WTC11 (cell line): ENCODE measurements at regions not wholly inside any gene's neighbourhood (a gene's known extent, or its start where the extent isn't known, plus 50 kb on each side); places are given as distances from the start of the nearest gene placed in this dataset.

Experiments used
- ATAC-seq: fragments of 200-7000 bp; cut with Tn5 transposase; 2 replicates; pipeline ENCODE4 v1.10.0; 2021; ENCODE audit warnings: mild to moderate bottlenecking, moderate library complexity
- CTCF ChIA-PET: fragments of 300-600 bp; sonication (Branson Sonifier 250); formaldehyde crosslinking; loops from one replicate; lab custom pipeline; 2021; ENCODE audit warnings: antibody characterized with exemption; lab: Charles Lee
- POLR2A ChIA-PET: fragments of 350-600 bp; sonication (Branson Sonifier 250); formaldehyde crosslinking; loops from one replicate; lab custom pipeline; 2021; ENCODE audit warnings: antibody characterized with exemption; lab: Charles Lee
- DNase-seq: peaks from one replicate; pipeline ENCODE4 v3.0.0; 2021; ENCODE audit warnings: low spot score
- H3K27ac Mint-ChIP-seq: 2 replicates; pipeline ENCODE4 v1.8.0; 2021; ENCODE audit warnings: mixed read lengths
- H3K27me3 Mint-ChIP-seq: 2 replicates; pipeline ENCODE4 v1.8.0; 2021; ENCODE audit warnings: low read depth, mild to moderate bottlenecking, moderate library complexity, mixed read lengths
- H3K36me3 Mint-ChIP-seq: 2 replicates; pipeline ENCODE4 v1.8.0; 2021; ENCODE audit warnings: mixed read lengths
- H3K4me1 Mint-ChIP-seq: 2 replicates; pipeline ENCODE4 v1.8.0; 2022; ENCODE audit warnings: mixed read lengths
- H3K4me3 Mint-ChIP-seq: 2 replicates; pipeline ENCODE4 v1.8.0; 2021; ENCODE audit warnings: mild to moderate bottlenecking, moderate library complexity, mixed read lengths
- H3K9me3 Mint-ChIP-seq: 2 replicates; pipeline ENCODE4 v1.8.0; 2021; ENCODE audit warnings: mixed read lengths
- AFF4 ChIP-seq: sonication (generic); formaldehyde crosslinking; IDR thresholded peaks from 2 replicates; pipeline ENCODE4 v1.8.1; 2023; ENCODE audit warnings: mild to moderate bottlenecking, missing genetic modification reagents, borderline replicate concordance
- ATF3 ChIP-seq: sonication (generic); formaldehyde crosslinking; conservative IDR thresholded peaks from 2 replicates; pipeline ENCODE4 v1.8.1; 2022; ENCODE audit warnings: mild to moderate bottlenecking, missing genetic modification reagents
- CBFB ChIP-seq: sonication (generic); formaldehyde crosslinking; IDR thresholded peaks from 2 replicates; pipeline ENCODE4 v1.8.1; 2022; ENCODE audit warnings: mild to moderate bottlenecking, low read depth, missing genetic modification reagents
- ELF4 ChIP-seq: sonication (generic); formaldehyde crosslinking; IDR thresholded peaks from 2 replicates; pipeline ENCODE4 v1.8.1; 2022; ENCODE audit warnings: low read depth, mild to moderate bottlenecking, moderate library complexity, missing genetic modification reagents
- FOXP1 ChIP-seq: sonication (generic); formaldehyde crosslinking; IDR thresholded peaks from 2 replicates; pipeline ENCODE4 v1.8.0; 2022; ENCODE audit warnings: missing genetic modification reagents, mild to moderate bottlenecking, moderate library complexity, borderline replicate concordance
- FOXP4 ChIP-seq: sonication (generic); formaldehyde crosslinking; IDR thresholded peaks from 2 replicates; pipeline ENCODE4 v1.8.0; 2022; ENCODE audit warnings: mild to moderate bottlenecking, missing genetic modification reagents
- GTF2I ChIP-seq: fragments of 250-450 bp; sonication (Bioruptor Pico); conservative IDR thresholded peaks from 2 replicates; pipeline ENCODE4 v1.4.0; 2021; ENCODE audit warnings: mild to moderate bottlenecking
- IRF2 ChIP-seq: sonication (generic); formaldehyde crosslinking; IDR thresholded peaks from 2 replicates; pipeline ENCODE4 v1.8.0; 2022; ENCODE audit warnings: low read depth, missing genetic modification reagents, borderline replicate concordance
- MAX ChIP-seq: sonication (generic); formaldehyde crosslinking; IDR thresholded peaks from 2 replicates; pipeline ENCODE4 v1.8.0; 2022; ENCODE audit warnings: mild to moderate bottlenecking, missing genetic modification reagents
- MLX ChIP-seq: sonication (generic); formaldehyde crosslinking; IDR thresholded peaks from 2 replicates; pipeline ENCODE4 v1.8.1; 2023; ENCODE audit warnings: mild to moderate bottlenecking, missing genetic modification reagents, moderate library complexity
- NFYB ChIP-seq: sonication (generic); formaldehyde crosslinking; conservative IDR thresholded peaks from 2 replicates; pipeline ENCODE4 v1.8.0; 2022; ENCODE audit warnings: low read depth, missing genetic modification reagents
- PREB ChIP-seq: sonication (generic); formaldehyde crosslinking; IDR thresholded peaks from 2 replicates; pipeline ENCODE4 v1.8.1; 2022; ENCODE audit warnings: mild to moderate bottlenecking, missing genetic modification reagents, moderate library complexity, borderline replicate concordance
- PRRX2 ChIP-seq: fragments of 250-450 bp; sonication (Bioruptor Pico); IDR thresholded peaks from 2 replicates; pipeline ENCODE4 v1.8.0; 2021; ENCODE audit warnings: mild to moderate bottlenecking
- SMAD3 ChIP-seq: sonication (generic); formaldehyde crosslinking; IDR thresholded peaks from 2 replicates; pipeline ENCODE4 v1.8.0; 2022; ENCODE audit warnings: missing genetic modification reagents, mild to moderate bottlenecking, borderline replicate concordance
- SOX15 ChIP-seq: fragments of 250-450 bp; sonication (Bioruptor Pico); IDR thresholded peaks from 2 replicates; pipeline ENCODE4 v1.9.0; 2021; ENCODE audit warnings: mild to moderate bottlenecking
- TEAD1 ChIP-seq: sonication (generic); formaldehyde crosslinking; IDR thresholded peaks from 2 replicates; pipeline ENCODE4 v1.8.0; 2022; ENCODE audit warnings: mild to moderate bottlenecking, missing genetic modification reagents
- TEAD4 ChIP-seq: sonication (generic); formaldehyde crosslinking; IDR thresholded peaks from 2 replicates; pipeline ENCODE4 v1.8.0; 2022; ENCODE audit warnings: mild to moderate bottlenecking, missing genetic modification reagents
- TP53 ChIP-seq: sonication (generic); formaldehyde crosslinking; IDR thresholded peaks from 2 replicates; pipeline ENCODE4 v1.8.1; 2023; ENCODE audit warnings: mild to moderate bottlenecking, missing genetic modification reagents
- ZNF232 ChIP-seq: sonication (generic); formaldehyde crosslinking; IDR thresholded peaks from 2 replicates; pipeline ENCODE4 v1.8.0; 2022; ENCODE audit warnings: mild to moderate bottlenecking, missing genetic modification reagents
- ZNF423 ChIP-seq: fragments of 250-450 bp; sonication (Bioruptor Pico); IDR thresholded peaks from 2 replicates; pipeline ENCODE4 v2.1.2; 2022; ENCODE audit warnings: mild to moderate bottlenecking, moderate library complexity

- Mint-ChIP-seq H3K27me3 (no peaks in the 10 kb centered on the region), H3K36me3 (peaks cover 11% of the 10 kb centered on the region), H3K27ac (peak overlapping the region; percentile 91), H3K4me3 (no peak overlapping the region), H3K9me3 (peaks cover 14% of the 10 kb centered on the region), H3K4me1 (peaks cover 43% of the 10 kb centered on the region)
- ChIA-PET POLR2A (interaction anchor here (2.0 kb wide), 1 partner anchor 351 kb away, joined by 6 read pairs; the partner anchor contains the start of gene CTNNB1), CTCF (interaction anchor here (0.5 to 1.5 kb wide), 4 partner anchors 22 to 684 kb away, joined by 3 to 4 read pairs (median 3); no protein-coding TSS in a partner anchor)
- TF ChIP-seq FOXP1 (CRISPR knock-in tag) (no peak), GTF2I (no peak), TEAD4 (peak; percentile 82; the same call in 1 of the 2 replicates), TP53 (peak; percentile 47; the same call in 1 of the 2 replicates), ZNF423 (CRISPR knock-in tag) (peak; percentile 83), ZNF232 (CRISPR knock-in tag) (no peak), PREB (CRISPR knock-in tag) (no peak), SMAD3 (no peak), TEAD1 (peak; percentile 96; the same call in 1 of the 2 replicates), MLX (CRISPR knock-in tag) (no peak), MAX (CRISPR knock-in tag) (peak; percentile 55; the same call in 1 of the 2 replicates), SOX15 (CRISPR knock-in tag) (no peak), IRF2 (no peak)
- DNase-seq (peak; percentile 68), ATAC-seq (peak; percentile 96)
Observed at GRCh38 chr3:40847551-40847992, 322.8 kb downstream of the ZNF621 start.

GRCh38 chr3:40848421-40848820, 323.7 kb downstream of the ZNF621 start:
- no peak for ATAC-seq
- Mint-ChIP-seq H3K4me3 (no peak overlapping the region), H3K9me3 (peaks cover 14% of the 10 kb centered on the region), H3K36me3 (peaks cover 11% of the 10 kb centered on the region), H3K27me3 (no peaks in the 10 kb centered on the region), H3K4me1 (peaks cover 41% of the 10 kb centered on the region)
- ChIA-PET CTCF (interaction anchor here (0.5 to 1.5 kb wide), 6 partner anchors 21 to 683 kb away, joined by 3 to 4 read pairs (median 3); no protein-coding TSS in a partner anchor), POLR2A (interaction anchor here (2.0 kb wide), 1 partner anchor 350 kb away, joined by 6 read pairs; the partner anchor contains the start of gene CTNNB1)
- no peak for TF ChIP-seq SOX15 (CRISPR knock-in tag)
- TF ChIP-seq PRRX2 (CRISPR knock-in tag), result no peak
- no peak for TF ChIP-seq ATF3 (CRISPR knock-in tag)
- no peak for TF ChIP-seq FOXP4 (CRISPR knock-in tag)
- no peak for TF ChIP-seq NFYB (CRISPR knock-in tag)
- TF ChIP-seq CBFB (CRISPR knock-in tag), result no peak
- TF ChIP-seq AFF4, result no peak
- no peak for TF ChIP-seq TEAD1
- TF ChIP-seq ELF4 (CRISPR knock-in tag), result no peak
- TF ChIP-seq, all 79 proteins: peak for 0
- H3K27ac Mint-ChIP-seq, result no peak overlapping the region
- DNase-seq, result no peak
